Stimulated activated CD8-positive, alpha-beta memory T cell treated with anti-CD3 and anti-CD28 coated beads, Interleukin-7, amount 100 ng/mL, for 1 hour (primary cell): ENCODE measurements at regions not wholly inside any gene's neighbourhood (a gene's known extent, or its start where the extent isn't known, plus 50 kb on each side); places are given as distances from the start of the nearest gene placed in this dataset.

Experiments used
- DNase-seq, 2 donors: peaks; one replicate each; pipeline ENCODE4 v3.0.0-alpha.2; 2020; ENCODE audit warnings: low read depth in 2 of 2

- DNase-seq = no peak
Measured at GRCh38 chr13:50195045-50195444, 179.8 kb downstream of the KCNRG start.

DNA sequence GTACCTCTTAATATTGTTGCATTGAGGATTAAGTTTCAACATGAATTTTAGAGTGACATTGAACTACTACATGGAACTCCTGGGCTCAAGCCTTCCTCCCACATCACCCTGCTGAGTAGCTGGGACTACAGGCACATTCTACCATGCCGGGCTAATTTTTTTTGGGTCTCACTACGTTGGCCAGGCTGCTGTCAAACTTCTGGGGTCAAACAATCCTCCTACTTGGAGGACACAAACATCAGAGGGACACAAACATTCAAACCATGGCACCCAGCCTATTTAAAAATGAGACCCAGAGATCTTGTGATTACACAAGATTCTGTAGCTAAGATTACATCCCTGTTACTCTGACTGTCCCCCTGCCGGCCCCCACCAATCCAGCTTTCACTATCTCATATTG is 180.9 kb downstream of the KCNRG start:
- no peak for DNase-seq

DNA sequence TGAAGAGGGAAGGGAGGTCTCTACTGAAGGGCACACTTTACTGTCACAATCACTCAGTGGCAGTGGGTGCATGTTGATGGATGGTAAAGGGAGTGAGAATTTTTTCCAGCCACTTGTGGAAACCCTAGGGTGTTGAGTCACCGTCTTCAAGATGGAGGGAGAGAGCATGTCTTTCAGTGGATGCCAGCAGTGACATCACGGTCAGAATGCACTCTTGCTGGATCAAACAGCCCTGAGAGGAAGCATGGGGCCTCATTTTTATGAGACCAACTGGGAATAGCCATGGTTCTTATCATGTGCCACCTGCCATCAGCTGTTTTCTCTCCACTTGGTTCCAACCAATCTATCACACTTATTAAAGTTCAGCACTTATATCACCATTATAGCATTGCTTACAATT is 182.5 kb downstream of the KCNRG start:
- no peak for DNase-seq

DNA sequence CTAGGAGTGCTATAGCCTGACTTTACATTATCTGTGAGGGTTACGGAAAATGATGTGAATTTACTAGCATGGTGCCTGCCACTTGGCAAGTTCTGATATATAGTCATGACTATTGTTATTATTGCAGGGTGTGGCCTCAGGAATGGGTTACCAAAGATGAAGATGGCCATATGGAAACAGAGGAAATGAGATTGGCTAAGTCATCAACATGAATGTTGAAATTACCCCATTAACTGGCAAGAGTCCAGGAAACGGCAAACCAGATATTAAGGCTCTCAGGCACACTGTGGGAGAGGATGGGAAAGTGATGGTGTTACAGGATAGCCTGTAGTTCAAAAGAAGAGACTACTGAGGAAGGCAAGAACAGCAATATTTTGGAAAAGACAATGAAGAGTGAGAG is 183.3 kb downstream of the KCNRG start:
- DNase-seq = no peak

- DNase-seq = no peak
Measured at GRCh38 chr13:50200569-50200968, 185.3 kb downstream of the KCNRG start.

GRCh38 chr13:50200988-50201387 is 185.7 kb downstream of the KCNRG start:
- no peak for DNase-seq

DNA sequence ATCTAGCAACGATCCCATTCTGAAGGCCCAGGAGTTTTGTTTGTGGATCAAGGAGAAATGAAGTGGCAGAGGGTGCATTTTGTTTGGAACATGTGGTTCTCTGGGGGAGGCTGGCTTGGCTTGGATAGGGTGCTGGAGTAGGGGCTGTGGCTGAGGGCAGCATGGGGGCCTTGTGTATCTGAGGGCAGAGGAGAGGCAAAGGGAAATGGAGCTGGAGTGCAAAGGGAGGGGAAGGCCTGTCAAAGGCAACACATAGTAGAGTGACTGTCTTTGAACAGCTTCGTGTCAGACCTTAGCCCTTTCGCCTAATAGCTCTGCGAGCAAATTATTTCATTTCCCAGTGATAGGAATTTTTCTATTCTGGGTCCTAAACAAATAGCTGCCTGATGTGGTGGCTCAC is 187.2 kb downstream of the KCNRG start:
- DNase-seq = no peak

GRCh38 chr13:50203256-50203941 is 188.2 kb downstream of the KCNRG start:
- no peak for DNase-seq

DNA sequence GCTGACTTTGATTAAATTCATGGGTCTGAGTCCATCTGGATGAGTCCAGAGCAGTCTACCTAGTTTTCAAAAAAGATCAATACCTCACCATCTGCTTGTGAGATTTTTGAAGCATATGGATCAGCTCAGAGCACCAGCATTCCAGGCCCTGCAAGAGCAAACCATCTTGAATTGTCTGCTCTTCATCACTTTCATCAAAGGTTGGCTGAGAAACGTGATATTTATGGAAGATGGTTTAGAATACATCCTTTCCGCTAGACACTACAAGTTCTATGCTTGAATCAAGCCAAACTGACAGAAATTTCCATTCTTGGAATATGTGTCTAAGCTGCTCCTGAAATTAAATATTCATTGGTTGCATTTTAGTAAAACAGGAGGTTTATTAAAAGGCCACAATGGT is 190.3 kb downstream of the KCNRG start:
- DNase-seq = no peak

DNA sequence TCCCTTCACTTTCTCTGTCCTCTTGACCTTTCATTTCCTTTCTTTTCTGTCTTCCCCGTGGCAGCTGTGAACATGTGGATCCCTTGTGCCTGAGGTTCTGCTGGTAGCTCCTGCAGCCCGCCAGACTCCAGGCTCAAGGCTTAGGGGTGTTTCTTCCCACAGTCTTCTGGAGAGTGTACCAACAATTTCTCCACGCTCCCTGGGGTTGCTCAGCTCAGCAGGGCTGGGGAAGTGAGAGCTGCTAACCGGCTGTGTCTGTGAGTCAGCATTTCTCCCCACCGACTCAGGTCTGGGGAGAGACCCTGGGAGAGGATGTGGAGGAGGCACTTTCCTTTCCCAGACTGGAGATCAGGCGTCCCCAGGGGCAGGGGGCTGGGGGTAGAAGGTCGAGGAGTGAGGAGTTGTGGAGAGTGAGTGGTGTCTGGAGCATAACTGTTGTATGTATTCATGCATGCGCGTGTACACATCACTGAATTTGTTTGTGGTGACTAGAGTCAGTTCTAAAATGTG is 193.6 kb downstream of the KCNRG start:
- DNase-seq = no peak

- no peak for DNase-seq
Measured at GRCh38 chr13:50209631-50210030, 194.4 kb downstream of the KCNRG start.

- no peak for DNase-seq
Measured at GRCh38 chr13:50213526-50213925, 198.3 kb downstream of the KCNRG start.

GRCh38 chr13:50214514-50214913 is 199.3 kb downstream of the KCNRG start:
- DNase-seq = no peak

- no peak for DNase-seq
Measured at GRCh38 chr13:50215399-50215798, 200.2 kb downstream of the KCNRG start.

DNA sequence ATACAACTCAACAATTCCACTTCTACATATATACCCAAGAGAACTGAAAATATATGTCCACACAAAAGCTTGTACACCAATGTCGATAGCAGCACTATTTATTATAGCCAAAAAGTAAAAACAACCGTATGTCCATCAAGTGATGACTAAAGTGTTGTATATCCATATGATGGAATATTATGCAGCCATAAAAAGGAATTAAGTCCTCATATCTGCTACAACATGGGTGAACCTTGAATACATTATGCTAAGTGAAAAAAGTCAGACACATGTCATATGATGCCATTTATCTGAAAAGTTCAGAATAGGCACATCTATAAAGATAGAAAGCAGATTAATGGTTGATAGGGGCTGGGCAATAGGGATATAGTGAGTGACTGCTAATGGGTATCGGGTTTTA is 204.5 kb downstream of the KCNRG start:
- DNase-seq = no peak

DNA sequence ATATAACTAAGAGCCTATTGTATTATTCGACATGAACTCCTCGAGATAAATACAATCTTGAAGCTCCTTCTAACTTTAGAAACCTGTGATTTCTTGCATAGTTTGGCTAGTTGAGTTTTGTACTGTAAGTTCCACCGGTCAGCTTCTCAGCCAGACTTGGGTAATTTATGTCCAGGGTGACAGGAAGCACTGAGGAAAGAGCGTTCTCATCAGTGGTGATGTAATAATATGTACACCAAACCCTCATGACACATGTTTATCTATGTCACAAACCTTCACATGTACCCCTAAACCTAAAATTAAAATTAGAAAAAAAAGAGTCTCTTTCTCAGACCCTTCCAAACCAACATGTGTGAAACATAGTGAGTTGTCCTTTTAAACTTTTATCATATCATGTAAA is 205.7 kb downstream of the KCNRG start:
- no peak for DNase-seq

DNA sequence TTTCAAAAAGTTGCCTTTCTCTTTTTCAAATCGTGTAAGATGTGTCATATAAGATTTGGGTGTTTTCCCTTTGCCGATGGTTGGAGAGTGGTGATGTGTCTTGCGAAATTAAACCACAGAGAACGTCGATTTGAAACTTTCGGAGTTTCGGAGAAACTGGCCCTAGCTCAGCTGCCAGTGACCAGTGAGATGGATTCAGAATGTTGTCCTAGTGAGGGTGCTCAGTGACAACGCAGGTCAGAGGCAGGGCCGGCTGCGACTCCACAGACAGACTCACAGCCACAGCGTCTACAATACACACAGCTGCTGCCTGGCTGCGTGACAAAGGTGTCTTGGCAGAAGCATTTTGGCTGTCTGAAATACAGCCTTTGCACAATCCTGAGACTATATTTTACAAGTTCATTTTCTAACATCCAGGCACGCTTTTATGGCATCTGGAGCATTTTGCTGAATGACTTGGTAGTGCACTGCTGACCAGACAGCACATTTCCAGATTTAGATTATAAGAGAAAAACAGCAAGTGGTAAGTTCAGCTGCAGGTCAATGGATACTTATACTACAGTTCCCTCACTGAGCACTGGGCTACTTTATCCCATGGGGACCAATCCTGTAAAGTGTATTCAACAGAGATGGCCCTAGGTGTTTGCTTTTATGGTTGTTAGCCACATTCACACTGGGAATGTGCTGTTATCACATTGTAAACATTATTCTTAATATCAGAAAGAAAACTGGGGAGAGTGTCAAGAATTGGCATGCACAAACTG is 207.5 kb downstream of the KCNRG start:
- no peak for DNase-seq

DNA sequence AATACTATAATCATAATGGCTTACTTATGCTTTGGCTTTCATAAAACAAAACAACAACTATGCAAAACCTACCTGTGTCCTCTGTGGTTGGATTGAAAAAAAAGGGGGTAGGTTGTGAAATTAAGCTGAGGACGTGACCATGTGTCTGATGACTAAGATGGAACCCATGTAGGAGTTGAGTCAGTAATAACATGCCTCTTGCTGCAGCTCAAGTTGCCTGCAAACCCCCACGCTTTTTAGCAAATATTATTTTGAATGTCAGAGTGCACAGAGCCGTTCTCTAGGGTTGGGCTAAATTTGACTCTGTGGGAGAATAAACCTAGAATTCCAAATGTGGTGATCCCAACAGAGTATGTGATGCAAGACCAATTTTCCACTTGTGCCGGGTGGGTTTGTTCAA is 209.3 kb downstream of the KCNRG start:
- no peak for DNase-seq

DNA sequence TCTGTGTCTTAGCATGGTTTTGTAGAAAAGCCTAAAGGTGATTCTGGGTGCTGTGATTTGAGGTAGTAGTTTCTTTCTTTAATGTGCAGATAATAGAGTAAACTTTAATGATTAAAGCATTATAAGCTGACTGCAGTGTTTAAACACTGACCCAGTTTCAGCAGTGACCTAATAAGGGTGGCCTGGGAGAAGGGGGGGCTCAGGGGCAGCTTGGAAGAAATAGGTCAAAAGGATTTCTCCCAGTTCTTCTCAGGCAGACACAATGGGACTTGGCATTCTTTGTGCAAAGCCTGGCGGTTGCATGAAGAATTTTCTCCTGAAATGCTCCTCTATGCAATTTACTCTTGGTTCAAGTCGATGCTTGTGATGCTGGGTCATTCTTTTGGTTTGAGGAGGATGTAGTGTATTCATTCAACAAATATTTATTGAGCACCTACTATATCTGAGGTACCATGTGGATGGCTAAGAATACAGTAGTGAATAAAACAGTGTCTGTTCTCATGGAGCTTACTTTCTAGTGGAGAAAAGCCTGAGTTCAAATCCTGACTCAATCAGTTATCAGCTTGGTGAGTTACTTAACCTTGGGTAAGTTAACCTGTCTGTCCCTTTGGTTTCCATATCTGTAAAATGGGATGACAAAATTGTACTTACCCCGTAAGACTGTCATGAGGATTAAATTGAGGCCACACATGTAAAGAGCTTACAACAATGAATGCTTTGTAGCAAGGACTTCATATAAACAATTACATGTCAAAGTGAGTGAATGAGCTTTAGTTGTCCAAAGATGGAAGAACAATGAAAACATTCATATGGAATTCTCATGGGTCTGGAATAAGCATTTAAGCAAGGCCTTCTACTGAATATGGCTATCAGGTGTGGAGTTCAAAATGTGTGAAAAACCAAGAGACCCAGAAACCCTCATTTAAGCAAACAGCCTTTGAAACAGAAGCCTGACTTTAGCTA is 210.2 kb downstream of the KCNRG start:
- DNase-seq = no peak

- DNase-seq = no peak
Measured at GRCh38 chr13:50226515-50227155, 211.4 kb downstream of the KCNRG start.

GRCh38 chr13:50227361-50227760 is 212.1 kb downstream of the KCNRG start:
- no peak for DNase-seq

- DNase-seq = no peak
Measured at GRCh38 chr13:50228527-50228926, 213.3 kb downstream of the KCNRG start.
